ENCODE measurements at regions not wholly inside any gene's neighbourhood (a gene's known extent, or its start where the extent isn't known, plus 50 kb on each side); places are given as distances from the start of the nearest gene placed in this dataset.

GRCh38 chr5:30871196-30871595 lies 322.3 kb upstream of the CDH6 start:
- no peak overlapping the region for H3K4me3 ChIP-seq
- no peaks in the 10 kb centered on the region for H3K36me3 ChIP-seq
- no peaks in the 10 kb centered on the region for H3K9me3 ChIP-seq
- no peak overlapping the region for H3K27ac ChIP-seq
- no peak for TF ChIP-seq CTCF (IDR thresholded peaks at IDR 0.05)
- TF ChIP-seq POLR2AphosphoS5 (IDR thresholded peaks at IDR 0.05; ENCODE audit: insufficient read depth in 1 of 2, low read depth in 1 of 2) = no peak
- TF ChIP-seq POLR2A (IDR thresholded peaks at IDR 0.05) = no peak
- H3K4me1 ChIP-seq = no peaks in the 10 kb centered on the region
- H3K27me3 ChIP-seq = no peaks in the 10 kb centered on the region
- intact Hi-C loops (cut with DNase I) = no loop called here
- no peak for DNase-seq (ENCODE audit: extremely low spot score in 2 of 2)

GRCh38 chr5:30867711-30868110 lies 325.8 kb upstream of the CDH6 start:
- H3K36me3 ChIP-seq = no peaks in the 10 kb centered on the region
- no peak for DNase-seq (ENCODE audit: extremely low spot score in 2 of 2)
- H3K27me3 ChIP-seq = no peaks in the 10 kb centered on the region
- H3K4me3 ChIP-seq = no peak overlapping the region
- no peaks in the 10 kb centered on the region for H3K4me1 ChIP-seq
- no peaks in the 10 kb centered on the region for H3K9me3 ChIP-seq
- TF ChIP-seq CTCF (IDR thresholded peaks at IDR 0.05) (no peak), POLR2A (IDR thresholded peaks at IDR 0.05) (no peak), POLR2AphosphoS5 (IDR thresholded peaks at IDR 0.05; ENCODE audit: insufficient read depth in 1 of 2, low read depth in 1 of 2) (no peak)
- intact Hi-C loops (cut with DNase I) = no loop called here
- no peak overlapping the region for H3K27ac ChIP-seq

- H3K27me3 ChIP-seq = no peaks in the 10 kb centered on the region
- no peak overlapping the region for H3K27ac ChIP-seq
- no peaks in the 10 kb centered on the region for H3K9me3 ChIP-seq
- H3K4me3 ChIP-seq = no peak overlapping the region
- no peak for DNase-seq (ENCODE audit: extremely low spot score in 2 of 2)
- no peaks in the 10 kb centered on the region for H3K4me1 ChIP-seq
- TF ChIP-seq CTCF (IDR thresholded peaks at IDR 0.05) (no peak), POLR2A (IDR thresholded peaks at IDR 0.05) (no peak), POLR2AphosphoS5 (IDR thresholded peaks at IDR 0.05; ENCODE audit: insufficient read depth in 1 of 2, low read depth in 1 of 2) (no peak)
- H3K36me3 ChIP-seq = no peaks in the 10 kb centered on the region
- intact Hi-C loops (cut with DNase I) = no loop called here
Measured at GRCh38 chr5:30866142-30866541, 327.3 kb upstream of the CDH6 start.

GRCh38 chr5:30856242-30856641 lies 337.2 kb upstream of the CDH6 start:
- Histone ChIP-seq H3K4me1 (no peaks in the 10 kb centered on the region), H3K9me3 (no peaks in the 10 kb centered on the region), H3K4me3 (no peak overlapping the region), H3K27me3 (no peaks in the 10 kb centered on the region), H3K36me3 (no peaks in the 10 kb centered on the region), H3K27ac (no peak overlapping the region)
- no peak for DNase-seq (ENCODE audit: extremely low spot score in 2 of 2)
- intact Hi-C loops (cut with DNase I) = no loop called here
- TF ChIP-seq POLR2AphosphoS5 (IDR thresholded peaks at IDR 0.05; ENCODE audit: insufficient read depth in 1 of 2, low read depth in 1 of 2) (no peak), POLR2A (IDR thresholded peaks at IDR 0.05) (no peak), CTCF (IDR thresholded peaks at IDR 0.05) (no peak)

- H3K4me3 ChIP-seq = no peak overlapping the region
- no peak for DNase-seq (ENCODE audit: extremely low spot score in 2 of 2)
- intact Hi-C loops (cut with DNase I) = no loop called here
- TF ChIP-seq POLR2AphosphoS5 (IDR thresholded peaks at IDR 0.05; ENCODE audit: insufficient read depth in 1 of 2, low read depth in 1 of 2) (no peak), POLR2A (IDR thresholded peaks at IDR 0.05) (no peak), CTCF (IDR thresholded peaks at IDR 0.05) (no peak)
- H3K9me3 ChIP-seq = no peaks in the 10 kb centered on the region
- H3K27ac ChIP-seq = no peak overlapping the region
- H3K27me3 ChIP-seq = no peaks in the 10 kb centered on the region
- H3K36me3 ChIP-seq = no peaks in the 10 kb centered on the region
- H3K4me1 ChIP-seq = no peaks in the 10 kb centered on the region
Measured at GRCh38 chr5:30853158-30853557, 340.3 kb upstream of the CDH6 start.
